ENCODE measurements at regions not wholly inside any gene's neighbourhood (a gene's known extent, or its start where the extent isn't known, plus 50 kb on each side); places are given as distances from the start of the nearest gene placed in this dataset.
"Not testable (repeated sequence)": the region's sequence is repeated elsewhere in the genome, so short reads cannot be mapped to it uniquely, and the experiment has no call there.

- Histone ChIP-seq H3K27me3 (ENCODE audit: insufficient read depth, low read length) (no peaks in the 10 kb centered on the region), H3K4me1 (ENCODE audit: insufficient read depth, low read length) (no peaks in the 10 kb centered on the region), H3K4me3 (ENCODE audit: low read length in 2 of 2) (no peak overlapping the region), H3K36me3 (ENCODE audit: insufficient read depth, low read length) (no peaks in the 10 kb centered on the region), H3K9me3 (ENCODE audit: control insufficient read depth in 1 of 2, low read length in 2 of 2) (peaks cover 0 to 14% of the 10 kb centered on the region in 2 donors), H3K27ac (ENCODE audit: low read depth, low read length) (no peak overlapping the region)
- Mint-ChIP-seq H3K36me3 (peaks cover 2 to 14% of the 10 kb centered on the region in 2 donors), H3K9me3 (peaks cover 4 to 23% (median 19%) of the 10 kb centered on the region in 8 donors), H3K4me3 (no peak overlapping the region), H3K27ac (peak overlapping the region in 1 of 7 donors; percentile 18), H3K27me3 (no peaks in the 10 kb centered on the region), H3K4me1 (peaks cover 0 to 7% (median 2%) of the 10 kb centered on the region in 4 donors)
- intact Hi-C loops (cut with micrococcal nuclease): no loop called here
- DNase-seq: no peak
- POLR2A ChIA-PET (ENCODE audit: partially characterized antibody): no interaction called here
- CTCF ChIA-PET (ENCODE audit: partially characterized antibody): interaction anchor here (1.0 kb wide), 1 partner anchor 90 kb away, joined by 3 read pairs; no protein-coding TSS in a partner anchor
These were observed 75.6 kb upstream of the SPRY4 start for GRCh38 chr5:142400415-142400814.

GRCh38 chr5:142399891-142400290, 75.1 kb upstream of the SPRY4 start:
- Mint-ChIP-seq H3K27me3 (no peaks in the 10 kb centered on the region), H3K4me3 (no peak overlapping the region), H3K4me1 (peaks cover 0 to 7% (median 2%) of the 10 kb centered on the region in 4 donors), H3K36me3 (peaks cover 2 to 17% of the 10 kb centered on the region in 2 donors), H3K9me3 (peaks cover 4 to 25% (median 23%) of the 10 kb centered on the region in 8 donors), H3K27ac (peak overlapping the region in 2 of 7 donors; percentile 38 to 46)
- ChIA-PET CTCF (ENCODE audit: partially characterized antibody) (interaction anchor here (0.6 kb wide), 1 partner anchor 32 kb away, joined by 3 read pairs; no protein-coding TSS in a partner anchor), POLR2A (ENCODE audit: partially characterized antibody) (no interaction called here)
- no peak for DNase-seq
- Histone ChIP-seq H3K27ac (ENCODE audit: low read depth, low read length) (no peak overlapping the region), H3K36me3 (ENCODE audit: insufficient read depth, low read length) (no peaks in the 10 kb centered on the region), H3K4me1 (ENCODE audit: insufficient read depth, low read length) (no peaks in the 10 kb centered on the region), H3K9me3 (ENCODE audit: control insufficient read depth in 1 of 2, low read length in 2 of 2) (peaks cover 0 to 14% of the 10 kb centered on the region in 2 donors), H3K27me3 (ENCODE audit: insufficient read depth, low read length) (no peaks in the 10 kb centered on the region), H3K4me3 (ENCODE audit: low read length in 2 of 2) (no peak overlapping the region)
- intact Hi-C loops (cut with micrococcal nuclease): no loop called here

GRCh38 chr5:142398730-142399055, 73.9 kb upstream of the SPRY4 start:
- H3K9me3 Mint-ChIP-seq: peaks cover 4 to 25% (median 23%) of the 10 kb centered on the region in 8 donors
- CTCF ChIA-PET (ENCODE audit: partially characterized antibody): no interaction called here

GRCh38 chr5:142398011-142398729, 73.3 kb upstream of the SPRY4 start:
- H3K36me3 Mint-ChIP-seq: peaks cover 2 to 17% of the 10 kb centered on the region in 2 donors
- POLR2A ChIA-PET (ENCODE audit: partially characterized antibody); H3K36me3 ChIP-seq (ENCODE audit: insufficient read depth, low read length); H3K4me1 Mint-ChIP-seq; H3K4me3 Mint-ChIP-seq; CTCF ChIA-PET (ENCODE audit: partially characterized antibody); DNase-seq; H3K27me3 Mint-ChIP-seq; H3K27me3 ChIP-seq (ENCODE audit: insufficient read depth, low read length); H3K27ac Mint-ChIP-seq; H3K4me3 ChIP-seq (ENCODE audit: low read length in 2 of 2); intact Hi-C loops (cut with micrococcal nuclease); H3K27ac ChIP-seq (ENCODE audit: low read depth, low read length); H3K4me1 ChIP-seq (ENCODE audit: insufficient read depth, low read length): not testable (repeated sequence)
- H3K9me3 ChIP-seq (ENCODE audit: control insufficient read depth in 1 of 2, low read length in 2 of 2): peaks cover 0 to 14% of the 10 kb centered on the region in 2 donors
- H3K9me3 Mint-ChIP-seq: peaks cover 4 to 25% (median 23%) of the 10 kb centered on the region in 8 donors

More at GRCh38 chr5:142398730-142399055, 73.9 kb upstream of the SPRY4 start:
- POLR2A ChIA-PET (ENCODE audit: partially characterized antibody): no interaction called here
- H3K27ac ChIP-seq (ENCODE audit: low read depth, low read length): no peak overlapping the region
- H3K27me3 Mint-ChIP-seq: no peaks in the 10 kb centered on the region
- no peaks in the 10 kb centered on the region for H3K4me1 ChIP-seq (ENCODE audit: insufficient read depth, low read length)
- H3K27ac Mint-ChIP-seq: no peak overlapping the region
- no peaks in the 10 kb centered on the region for H3K27me3 ChIP-seq (ENCODE audit: insufficient read depth, low read length)
- no peak overlapping the region for H3K4me3 ChIP-seq (ENCODE audit: low read length in 2 of 2)
- peaks cover 2 to 17% of the 10 kb centered on the region in 2 donors for H3K36me3 Mint-ChIP-seq
- intact Hi-C loops (cut with micrococcal nuclease): no loop called here
- DNase-seq: no peak
- H3K9me3 ChIP-seq (ENCODE audit: control insufficient read depth in 1 of 2, low read length in 2 of 2): peaks cover 0 to 14% of the 10 kb centered on the region in 2 donors
- no peaks in the 10 kb centered on the region for H3K36me3 ChIP-seq (ENCODE audit: insufficient read depth, low read length)
- peaks cover 0 to 6% (median 2%) of the 10 kb centered on the region in 4 donors for H3K4me1 Mint-ChIP-seq
- no peak overlapping the region for H3K4me3 Mint-ChIP-seq

GRCh38 chr5:142397178-142397577, 72.4 kb upstream of the SPRY4 start:
- DNase-seq: no peak
- peaks cover 2 to 17% of the 10 kb centered on the region in 2 donors for H3K36me3 Mint-ChIP-seq
- no peaks in the 10 kb centered on the region for H3K4me1 ChIP-seq (ENCODE audit: insufficient read depth, low read length)
- no peak overlapping the region for H3K4me3 ChIP-seq (ENCODE audit: low read length in 2 of 2)
- no peaks in the 10 kb centered on the region for H3K27me3 ChIP-seq (ENCODE audit: insufficient read depth, low read length)
- no peak overlapping the region for H3K4me3 Mint-ChIP-seq
- peaks cover 0 to 3% of the 10 kb centered on the region in 2 donors for H3K27me3 Mint-ChIP-seq
- peaks cover 0 to 7% (median 2%) of the 10 kb centered on the region in 4 donors for H3K4me1 Mint-ChIP-seq
- CTCF ChIA-PET (ENCODE audit: partially characterized antibody): no interaction called here
- H3K27ac ChIP-seq (ENCODE audit: low read depth, low read length): no peak overlapping the region
- no peaks in the 10 kb centered on the region for H3K36me3 ChIP-seq (ENCODE audit: insufficient read depth, low read length)
- POLR2A ChIA-PET (ENCODE audit: partially characterized antibody): no interaction called here
- peak overlapping the region in 1 of 7 donors; percentile 63 for H3K27ac Mint-ChIP-seq
- peaks cover 4 to 25% (median 23%) of the 10 kb centered on the region in 8 donors for H3K9me3 Mint-ChIP-seq
- intact Hi-C loops (cut with micrococcal nuclease): no loop called here
- H3K9me3 ChIP-seq (ENCODE audit: control insufficient read depth in 1 of 2, low read length in 2 of 2): peaks cover 0 to 14% of the 10 kb centered on the region in 2 donors

GRCh38 chr5:142396436-142397038, 71.7 kb upstream of the SPRY4 start:
- no peak overlapping the region for H3K27ac Mint-ChIP-seq
- peaks cover 4 to 25% (median 23%) of the 10 kb centered on the region in 8 donors for H3K9me3 Mint-ChIP-seq
- peaks cover 0 to 7% (median 2%) of the 10 kb centered on the region in 4 donors for H3K4me1 Mint-ChIP-seq
- intact Hi-C loops (cut with micrococcal nuclease): no loop called here
- Histone ChIP-seq H3K4me1 (ENCODE audit: insufficient read depth, low read length) (no peaks in the 10 kb centered on the region), H3K27ac (ENCODE audit: low read depth, low read length) (no peak overlapping the region), H3K36me3 (ENCODE audit: insufficient read depth, low read length) (no peaks in the 10 kb centered on the region), H3K9me3 (ENCODE audit: control insufficient read depth in 1 of 2, low read length in 2 of 2) (peaks cover 0 to 14% of the 10 kb centered on the region in 2 donors), H3K27me3 (ENCODE audit: insufficient read depth, low read length) (no peaks in the 10 kb centered on the region), H3K4me3 (ENCODE audit: low read length in 2 of 2) (no peak overlapping the region)
- no peak overlapping the region for H3K4me3 Mint-ChIP-seq
- POLR2A ChIA-PET (ENCODE audit: partially characterized antibody): no interaction called here
- CTCF ChIA-PET (ENCODE audit: partially characterized antibody): no interaction called here
- H3K36me3 Mint-ChIP-seq: peaks cover 2 to 17% of the 10 kb centered on the region in 2 donors
- H3K27me3 Mint-ChIP-seq: peaks cover 0 to 3% of the 10 kb centered on the region in 2 donors
- DNase-seq: no peak

- intact Hi-C loops (cut with micrococcal nuclease): no loop called here
- no peak overlapping the region for H3K4me3 Mint-ChIP-seq
- no peak for DNase-seq
- H3K9me3 Mint-ChIP-seq: peaks cover 4 to 25% (median 23%) of the 10 kb centered on the region in 8 donors
- POLR2A ChIA-PET (ENCODE audit: partially characterized antibody): no interaction called here
- Histone ChIP-seq H3K4me1 (ENCODE audit: insufficient read depth, low read length) (no peaks in the 10 kb centered on the region), H3K27ac (ENCODE audit: low read depth, low read length) (no peak overlapping the region), H3K9me3 (ENCODE audit: control insufficient read depth in 1 of 2, low read length in 2 of 2) (peaks cover 0 to 14% of the 10 kb centered on the region in 2 donors), H3K4me3 (ENCODE audit: low read length in 2 of 2) (no peak overlapping the region), H3K27me3 (ENCODE audit: insufficient read depth, low read length) (no peaks in the 10 kb centered on the region), H3K36me3 (ENCODE audit: insufficient read depth, low read length) (no peaks in the 10 kb centered on the region)
- H3K27me3 Mint-ChIP-seq: peaks cover 0 to 3% of the 10 kb centered on the region in 2 donors
- H3K4me1 Mint-ChIP-seq: peaks cover 0 to 7% (median 2%) of the 10 kb centered on the region in 4 donors
- peaks cover 2 to 17% of the 10 kb centered on the region in 2 donors for H3K36me3 Mint-ChIP-seq
- CTCF ChIA-PET (ENCODE audit: partially characterized antibody): interaction anchor here (0.7 kb wide), 1 partner anchor 1913 kb away, joined by 3 read pairs; no protein-coding TSS in a partner anchor
- H3K27ac Mint-ChIP-seq: no peak overlapping the region
These were observed 70.5 kb upstream of the SPRY4 start for GRCh38 chr5:142395334-142395733.
